HEK293 (cell line): ENCODE measurements at regions not wholly inside any gene's neighbourhood (a gene's known extent, or its start where the extent isn't known, plus 50 kb on each side); places are given as distances from the start of the nearest gene placed in this dataset.

Source experiments
- BCL11A ChIP-seq: fragments of 450-650 bp; formaldehyde crosslinking; IDR thresholded peaks from 2 replicates; pipeline ENCODE4 v1.5.1; 2016; ENCODE audit warnings: low read depth, missing biosample characterization, missing genetic modification characterization
- MYNN ChIP-seq: fragments of 450-650 bp; formaldehyde crosslinking; IDR thresholded peaks from 2 replicates; pipeline ENCODE4 v1.5.1; 2016; ENCODE audit warnings: missing biosample characterization, missing genetic modification characterization, borderline replicate concordance
- REPIN1 ChIP-seq: fragments of 450-650 bp; formaldehyde crosslinking; IDR thresholded peaks from 2 replicates; pipeline ENCODE4 v1.5.1; 2017; ENCODE audit warnings: missing biosample characterization, missing genetic modification characterization, low read depth
- SALL2 ChIP-seq: fragments of 450-650 bp; formaldehyde crosslinking; IDR thresholded peaks from 2 replicates; pipeline ENCODE4 v1.5.0; 2017; ENCODE audit warnings: missing biosample characterization, mild to moderate bottlenecking, missing genetic modification characterization, borderline replicate concordance
- ZNF266 ChIP-seq: fragments of 450-650 bp; formaldehyde crosslinking; IDR thresholded peaks from 2 replicates; pipeline ENCODE4 v1.5.1; 2016; ENCODE audit warnings: missing biosample characterization, missing genetic modification characterization, low read depth
- ZNF560 ChIP-seq: fragments of 450-650 bp; formaldehyde crosslinking; IDR thresholded peaks from 2 replicates; pipeline ENCODE4 v1.5.1; 2017; ENCODE audit warnings: missing biosample characterization, missing genetic modification characterization, borderline replicate concordance
- ZNF623 ChIP-seq: fragments of 450-650 bp; formaldehyde crosslinking; IDR thresholded peaks from 2 replicates; pipeline ENCODE4 v1.5.1; 2016; ENCODE audit warnings: missing biosample characterization, missing genetic modification characterization
- TF ChIP-seq, protein P1 (sequence below): fragments of 450-650 bp; formaldehyde crosslinking; IDR thresholded peaks from 2 replicates; pipeline ENCODE4 v1.5.1; 2016; ENCODE audit warnings: missing biosample characterization, missing genetic modification characterization
- TF ChIP-seq, protein P2 (sequence below): fragments of 450-650 bp; formaldehyde crosslinking; IDR thresholded peaks from 2 replicates; pipeline ENCODE4 v1.5.1; 2016; ENCODE audit warnings: missing biosample characterization, missing genetic modification characterization, borderline replicate concordance
- TF ChIP-seq, protein P3 (sequence below): fragments of 450-650 bp; formaldehyde crosslinking; IDR thresholded peaks from 2 replicates; pipeline ENCODE4 v1.5.1; 2016; ENCODE audit warnings: missing biosample characterization, missing genetic modification characterization

DNA sequence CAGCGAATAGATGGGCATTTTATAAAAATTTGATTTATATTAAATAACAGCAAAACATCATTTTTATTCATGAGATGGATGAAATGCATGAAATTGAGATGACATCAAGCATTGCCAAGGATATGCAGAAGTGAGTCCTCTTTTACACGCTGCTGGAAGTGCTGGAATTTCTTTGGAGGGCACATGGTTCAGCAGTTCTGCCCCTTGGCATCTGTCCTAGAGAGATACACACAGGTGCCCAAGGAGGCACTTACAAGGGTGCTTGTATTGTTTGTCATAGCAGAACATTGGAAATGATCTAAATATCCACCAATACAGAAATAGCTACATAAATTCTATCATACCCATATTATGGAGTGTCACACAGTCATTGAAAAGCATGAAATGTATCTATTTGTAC, 441.1 kb upstream of the TMPO start:
- TF ChIP-seq ZNF266 = no peak
- TF ChIP-seq, protein P1, sequence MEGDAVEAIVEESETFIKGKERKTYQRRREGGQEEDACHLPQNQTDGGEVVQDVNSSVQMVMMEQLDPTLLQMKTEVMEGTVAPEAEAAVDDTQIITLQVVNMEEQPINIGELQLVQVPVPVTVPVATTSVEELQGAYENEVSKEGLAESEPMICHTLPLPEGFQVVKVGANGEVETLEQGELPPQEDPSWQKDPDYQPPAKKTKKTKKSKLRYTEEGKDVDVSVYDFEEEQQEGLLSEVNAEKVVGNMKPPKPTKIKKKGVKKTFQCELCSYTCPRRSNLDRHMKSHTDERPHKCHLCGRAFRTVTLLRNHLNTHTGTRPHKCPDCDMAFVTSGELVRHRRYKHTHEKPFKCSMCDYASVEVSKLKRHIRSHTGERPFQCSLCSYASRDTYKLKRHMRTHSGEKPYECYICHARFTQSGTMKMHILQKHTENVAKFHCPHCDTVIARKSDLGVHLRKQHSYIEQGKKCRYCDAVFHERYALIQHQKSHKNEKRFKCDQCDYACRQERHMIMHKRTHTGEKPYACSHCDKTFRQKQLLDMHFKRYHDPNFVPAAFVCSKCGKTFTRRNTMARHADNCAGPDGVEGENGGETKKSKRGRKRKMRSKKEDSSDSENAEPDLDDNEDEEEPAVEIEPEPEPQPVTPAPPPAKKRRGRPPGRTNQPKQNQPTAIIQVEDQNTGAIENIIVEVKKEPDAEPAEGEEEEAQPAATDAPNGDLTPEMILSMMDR (tag by site-specific recombination) = no peak
- TF ChIP-seq, protein P2, sequence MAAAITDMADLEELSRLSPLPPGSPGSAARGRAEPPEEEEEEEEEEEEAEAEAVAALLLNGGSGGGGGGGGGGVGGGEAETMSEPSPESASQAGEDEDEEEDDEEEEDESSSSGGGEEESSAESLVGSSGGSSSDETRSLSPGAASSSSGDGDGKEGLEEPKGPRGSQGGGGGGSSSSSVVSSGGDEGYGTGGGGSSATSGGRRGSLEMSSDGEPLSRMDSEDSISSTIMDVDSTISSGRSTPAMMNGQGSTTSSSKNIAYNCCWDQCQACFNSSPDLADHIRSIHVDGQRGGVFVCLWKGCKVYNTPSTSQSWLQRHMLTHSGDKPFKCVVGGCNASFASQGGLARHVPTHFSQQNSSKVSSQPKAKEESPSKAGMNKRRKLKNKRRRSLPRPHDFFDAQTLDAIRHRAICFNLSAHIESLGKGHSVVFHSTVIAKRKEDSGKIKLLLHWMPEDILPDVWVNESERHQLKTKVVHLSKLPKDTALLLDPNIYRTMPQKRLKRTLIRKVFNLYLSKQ (tag by site-specific recombination) = no peak
- no peak for TF ChIP-seq BCL11A (tag by site-specific recombination)
- no peak for TF ChIP-seq ZNF623
- no peak for TF ChIP-seq SALL2
- TF ChIP-seq MYNN (tag by site-specific recombination) = no peak
- TF ChIP-seq, protein P3, sequence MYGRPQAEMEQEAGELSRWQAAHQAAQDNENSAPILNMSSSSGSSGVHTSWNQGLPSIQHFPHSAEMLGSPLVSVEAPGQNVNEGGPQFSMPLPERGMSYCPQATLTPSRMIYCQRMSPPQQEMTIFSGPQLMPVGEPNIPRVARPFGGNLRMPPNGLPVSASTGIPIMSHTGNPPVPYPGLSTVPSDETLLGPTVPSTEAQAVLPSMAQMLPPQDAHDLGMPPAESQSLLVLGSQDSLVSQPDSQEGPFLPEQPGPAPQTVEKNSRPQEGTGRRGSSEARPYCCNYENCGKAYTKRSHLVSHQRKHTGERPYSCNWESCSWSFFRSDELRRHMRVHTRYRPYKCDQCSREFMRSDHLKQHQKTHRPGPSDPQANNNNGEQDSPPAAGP = no peak
- TF ChIP-seq REPIN1 (tag by site-specific recombination) = no peak
- no peak for TF ChIP-seq ZNF560 (tag by site-specific recombination)
